ENCODE measurements at regions not wholly inside any gene's neighbourhood (a gene's known extent, or its start where the extent isn't known, plus 50 kb on each side); places are given as distances from the start of the nearest gene placed in this dataset.

- TF ChIP-seq EZH2 (IDR thresholded peaks at IDR 0.05; ENCODE audit: borderline replicate concordance, insufficient read depth, low read length, poor library complexity, severe bottlenecking) = no peak
- TF ChIP-seq, protein P1, sequence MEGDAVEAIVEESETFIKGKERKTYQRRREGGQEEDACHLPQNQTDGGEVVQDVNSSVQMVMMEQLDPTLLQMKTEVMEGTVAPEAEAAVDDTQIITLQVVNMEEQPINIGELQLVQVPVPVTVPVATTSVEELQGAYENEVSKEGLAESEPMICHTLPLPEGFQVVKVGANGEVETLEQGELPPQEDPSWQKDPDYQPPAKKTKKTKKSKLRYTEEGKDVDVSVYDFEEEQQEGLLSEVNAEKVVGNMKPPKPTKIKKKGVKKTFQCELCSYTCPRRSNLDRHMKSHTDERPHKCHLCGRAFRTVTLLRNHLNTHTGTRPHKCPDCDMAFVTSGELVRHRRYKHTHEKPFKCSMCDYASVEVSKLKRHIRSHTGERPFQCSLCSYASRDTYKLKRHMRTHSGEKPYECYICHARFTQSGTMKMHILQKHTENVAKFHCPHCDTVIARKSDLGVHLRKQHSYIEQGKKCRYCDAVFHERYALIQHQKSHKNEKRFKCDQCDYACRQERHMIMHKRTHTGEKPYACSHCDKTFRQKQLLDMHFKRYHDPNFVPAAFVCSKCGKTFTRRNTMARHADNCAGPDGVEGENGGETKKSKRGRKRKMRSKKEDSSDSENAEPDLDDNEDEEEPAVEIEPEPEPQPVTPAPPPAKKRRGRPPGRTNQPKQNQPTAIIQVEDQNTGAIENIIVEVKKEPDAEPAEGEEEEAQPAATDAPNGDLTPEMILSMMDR (IDR thresholded peaks at IDR 0.05; ENCODE audit: poor library complexity, severe bottlenecking) = no peak
These were observed 422.5 kb downstream of the SHANK2 start for GRCh38 chr11:70829886-70830272.
